ENCODE measurements at regions not wholly inside any gene's neighbourhood (a gene's known extent, or its start where the extent isn't known, plus 50 kb on each side); places are given as distances from the start of the nearest gene placed in this dataset.

DNA sequence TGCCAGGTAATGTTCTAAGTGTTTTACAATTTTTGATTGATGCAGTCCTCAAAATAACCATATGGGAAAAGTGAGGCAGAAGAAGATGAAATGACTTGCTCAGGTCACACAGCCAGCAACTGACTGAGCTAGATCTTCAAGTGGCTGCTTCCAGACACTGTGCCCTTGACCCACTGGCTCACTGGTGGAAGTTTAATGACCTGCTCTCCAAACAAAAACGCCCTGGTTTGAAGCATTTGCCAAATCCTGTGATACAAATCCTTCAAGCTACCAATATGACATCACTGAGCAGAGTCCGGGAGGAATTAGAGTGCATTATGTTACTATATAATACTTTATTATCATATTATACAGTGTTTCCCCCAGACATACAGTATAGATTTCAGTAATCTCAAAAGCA is 459.4 kb downstream of the GADD45G start:
- no peak for TF ChIP-seq EZH2 (IDR thresholded peaks at IDR 0.05; ENCODE audit: low read length)
- TF ChIP-seq, protein P1, sequence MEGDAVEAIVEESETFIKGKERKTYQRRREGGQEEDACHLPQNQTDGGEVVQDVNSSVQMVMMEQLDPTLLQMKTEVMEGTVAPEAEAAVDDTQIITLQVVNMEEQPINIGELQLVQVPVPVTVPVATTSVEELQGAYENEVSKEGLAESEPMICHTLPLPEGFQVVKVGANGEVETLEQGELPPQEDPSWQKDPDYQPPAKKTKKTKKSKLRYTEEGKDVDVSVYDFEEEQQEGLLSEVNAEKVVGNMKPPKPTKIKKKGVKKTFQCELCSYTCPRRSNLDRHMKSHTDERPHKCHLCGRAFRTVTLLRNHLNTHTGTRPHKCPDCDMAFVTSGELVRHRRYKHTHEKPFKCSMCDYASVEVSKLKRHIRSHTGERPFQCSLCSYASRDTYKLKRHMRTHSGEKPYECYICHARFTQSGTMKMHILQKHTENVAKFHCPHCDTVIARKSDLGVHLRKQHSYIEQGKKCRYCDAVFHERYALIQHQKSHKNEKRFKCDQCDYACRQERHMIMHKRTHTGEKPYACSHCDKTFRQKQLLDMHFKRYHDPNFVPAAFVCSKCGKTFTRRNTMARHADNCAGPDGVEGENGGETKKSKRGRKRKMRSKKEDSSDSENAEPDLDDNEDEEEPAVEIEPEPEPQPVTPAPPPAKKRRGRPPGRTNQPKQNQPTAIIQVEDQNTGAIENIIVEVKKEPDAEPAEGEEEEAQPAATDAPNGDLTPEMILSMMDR (optimal IDR thresholded peaks at IDR 0.05 in 1 of 3, IDR thresholded peaks at IDR 0.05 in 1 of 3, conservative IDR thresholded peaks at IDR 0.05 in 1 of 3; ENCODE audit: extremely low read depth in 1 of 3, insufficient read depth in 2 of 3, low read length in 3 of 3): no peak
- H3K27me3 ChIP-seq (ENCODE audit: control insufficient read depth, extremely low read depth, insufficient read depth, low read length): peaks cover 10% of the 10 kb centered on the region
- no peaks in the 10 kb centered on the region for H3K4me1 ChIP-seq (ENCODE audit: control insufficient read depth, extremely low read depth, insufficient read depth, low read length)
- no peak overlapping the region for H3K27ac ChIP-seq (ENCODE audit: control insufficient read depth, insufficient read depth, low read length)
- FAIRE-seq (no peak), DNase-seq (ENCODE audit: low read depth, low spot score) (no peak)
- no peak overlapping the region for H2AFZ ChIP-seq (ENCODE audit: control insufficient read depth, low read length)
- H3K9ac ChIP-seq (ENCODE audit: control insufficient read depth, extremely low read depth, insufficient read depth, low read length): no peak overlapping the region
- dilution Hi-C loops (cut with MboI; ENCODE audit: extremely low pct_ligation_motif_present, low sequenced_read_pairs): no loop called here
- H3K9me3 ChIP-seq (ENCODE audit: control insufficient read depth, low read depth, low read length): no peaks in the 10 kb centered on the region
- no peaks in the 10 kb centered on the region for H3K9me1 ChIP-seq (ENCODE audit: control insufficient read depth, extremely low read depth, insufficient read depth, low read length)
- no peaks in the 10 kb centered on the region for H3K79me2 ChIP-seq (ENCODE audit: control insufficient read depth, insufficient read depth, low read length)
- no peak overlapping the region for H3K4me3 ChIP-seq (ENCODE audit: control insufficient read depth in 2 of 3, extremely low read depth in 1 of 3, insufficient read depth in 2 of 3, low read depth in 1 of 3, low read length in 3 of 3)
- H3K4me2 ChIP-seq (ENCODE audit: control insufficient read depth, extremely low read depth, insufficient read depth, low read depth, low read length): no peak overlapping the region
- H4K20me1 ChIP-seq (ENCODE audit: control insufficient read depth, extremely low read depth, insufficient read depth, low read length): no peaks in the 10 kb centered on the region
- H3K36me3 ChIP-seq (ENCODE audit: control insufficient read depth in 2 of 2, extremely low read depth in 1 of 2, insufficient read depth in 2 of 2, low read length in 2 of 2): no peaks in the 10 kb centered on the region

- no peak for TF ChIP-seq EZH2 (IDR thresholded peaks at IDR 0.05; ENCODE audit: low read length)
- no peak for FAIRE-seq
- peaks cover 7% of the 10 kb centered on the region for H3K27me3 ChIP-seq (ENCODE audit: control insufficient read depth, extremely low read depth, insufficient read depth, low read length)
These were observed 460.2 kb downstream of the GADD45G start for GRCh38 chr9:90064971-90065370.

DNA sequence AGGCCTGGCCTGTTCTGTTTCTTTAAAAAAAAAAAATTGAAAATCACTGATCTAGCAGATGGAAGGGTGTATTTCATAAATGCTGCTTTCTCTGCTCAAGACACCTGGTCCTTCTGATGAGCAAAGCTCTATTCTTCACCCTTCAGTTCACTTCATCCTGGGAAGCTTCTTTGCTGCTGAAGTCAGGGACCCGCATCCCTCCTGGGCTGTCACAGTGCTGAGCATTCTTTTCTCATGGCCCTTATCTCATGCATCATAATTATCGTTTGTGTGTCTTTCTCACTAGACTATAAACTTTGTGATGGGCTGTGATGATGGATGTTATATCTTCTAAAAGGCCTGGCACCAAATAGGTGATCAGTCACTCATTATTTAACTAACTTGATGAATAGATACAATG is 461.0 kb downstream of the GADD45G start:
- TF ChIP-seq, protein P1 (optimal IDR thresholded peaks at IDR 0.05 in 1 of 3, IDR thresholded peaks at IDR 0.05 in 1 of 3, conservative IDR thresholded peaks at IDR 0.05 in 1 of 3; ENCODE audit: extremely low read depth in 1 of 3, insufficient read depth in 2 of 3, low read length in 3 of 3): no peak
- no peak for TF ChIP-seq EZH2 (IDR thresholded peaks at IDR 0.05; ENCODE audit: low read length)
- FAIRE-seq: no peak
- H3K4me2 ChIP-seq (ENCODE audit: control insufficient read depth, extremely low read depth, insufficient read depth, low read depth, low read length): no peak overlapping the region
- no peaks in the 10 kb centered on the region for H3K9me1 ChIP-seq (ENCODE audit: control insufficient read depth, extremely low read depth, insufficient read depth, low read length)
- dilution Hi-C loops (cut with MboI; ENCODE audit: extremely low pct_ligation_motif_present, low sequenced_read_pairs): no loop called here
- H3K36me3 ChIP-seq (ENCODE audit: control insufficient read depth in 2 of 2, extremely low read depth in 1 of 2, insufficient read depth in 2 of 2, low read length in 2 of 2): no peaks in the 10 kb centered on the region
- no peak overlapping the region for H2AFZ ChIP-seq (ENCODE audit: control insufficient read depth, low read length)
- H3K4me1 ChIP-seq (ENCODE audit: control insufficient read depth, extremely low read depth, insufficient read depth, low read length): no peaks in the 10 kb centered on the region
- H3K9me3 ChIP-seq (ENCODE audit: control insufficient read depth, low read depth, low read length): no peaks in the 10 kb centered on the region
- no peak overlapping the region for H3K4me3 ChIP-seq (ENCODE audit: control insufficient read depth in 2 of 3, extremely low read depth in 1 of 3, insufficient read depth in 2 of 3, low read depth in 1 of 3, low read length in 3 of 3)
- no peak overlapping the region for H3K27ac ChIP-seq (ENCODE audit: control insufficient read depth, insufficient read depth, low read length)
- H3K79me2 ChIP-seq (ENCODE audit: control insufficient read depth, insufficient read depth, low read length): no peaks in the 10 kb centered on the region
- peaks cover 7% of the 10 kb centered on the region for H3K27me3 ChIP-seq (ENCODE audit: control insufficient read depth, extremely low read depth, insufficient read depth, low read length)
- no peak for DNase-seq (ENCODE audit: low read depth, low spot score)
- H4K20me1 ChIP-seq (ENCODE audit: control insufficient read depth, extremely low read depth, insufficient read depth, low read length): no peaks in the 10 kb centered on the region
- no peak overlapping the region for H3K9ac ChIP-seq (ENCODE audit: control insufficient read depth, extremely low read depth, insufficient read depth, low read length)

More at GRCh38 chr9:90064971-90065370, 460.2 kb downstream of the GADD45G start:
- H3K4me2 ChIP-seq (ENCODE audit: control insufficient read depth, extremely low read depth, insufficient read depth, low read depth, low read length): no peak overlapping the region
- H4K20me1 ChIP-seq (ENCODE audit: control insufficient read depth, extremely low read depth, insufficient read depth, low read length): no peaks in the 10 kb centered on the region
- no peak for DNase-seq (ENCODE audit: low read depth, low spot score)
- no peak overlapping the region for H3K27ac ChIP-seq (ENCODE audit: control insufficient read depth, insufficient read depth, low read length)
- H3K4me1 ChIP-seq (ENCODE audit: control insufficient read depth, extremely low read depth, insufficient read depth, low read length): no peaks in the 10 kb centered on the region
- H3K9ac ChIP-seq (ENCODE audit: control insufficient read depth, extremely low read depth, insufficient read depth, low read length): no peak overlapping the region
- no peak overlapping the region for H2AFZ ChIP-seq (ENCODE audit: control insufficient read depth, low read length)
- dilution Hi-C loops (cut with MboI; ENCODE audit: extremely low pct_ligation_motif_present, low sequenced_read_pairs): no loop called here
- H3K9me1 ChIP-seq (ENCODE audit: control insufficient read depth, extremely low read depth, insufficient read depth, low read length): no peaks in the 10 kb centered on the region
- no peaks in the 10 kb centered on the region for H3K9me3 ChIP-seq (ENCODE audit: control insufficient read depth, low read depth, low read length)
- H3K4me3 ChIP-seq (ENCODE audit: control insufficient read depth in 2 of 3, extremely low read depth in 1 of 3, insufficient read depth in 2 of 3, low read depth in 1 of 3, low read length in 3 of 3): no peak overlapping the region
- no peaks in the 10 kb centered on the region for H3K36me3 ChIP-seq (ENCODE audit: control insufficient read depth in 2 of 2, extremely low read depth in 1 of 2, insufficient read depth in 2 of 2, low read length in 2 of 2)
- no peaks in the 10 kb centered on the region for H3K79me2 ChIP-seq (ENCODE audit: control insufficient read depth, insufficient read depth, low read length)

Data from keratinocyte (primary cell).